Trophoblast cell (in vitro differentiated cells and primary cell): ENCODE measurements at regions not wholly inside any gene's neighbourhood (a gene's known extent, or its start where the extent isn't known, plus 50 kb on each side); places are given as distances from the start of the nearest gene placed in this dataset.

ENCODE experiments used
- DNase-seq, 2 donors: peaks; one replicate each; pipeline ENCODE4 v3.0.0-alpha.2; 2016
- H2AFZ ChIP-seq: 2 replicates; pipeline ENCODE4 v1.6.1; 2013; ENCODE audit warnings: low read length, moderate library complexity, mild to moderate bottlenecking; ENCODE audit not compliant: insufficient read depth, poor library complexity
- H2AK5ac ChIP-seq: 2 replicates; pipeline ENCODE4 v1.6.1; 2013; ENCODE audit warnings: mild to moderate bottlenecking, low read length
- H2BK120ac ChIP-seq: 2 replicates; pipeline ENCODE4 v1.6.1; 2013; ENCODE audit warnings: low read length, mild to moderate bottlenecking, moderate library complexity; ENCODE audit not compliant: insufficient read depth, poor library complexity
- H2BK12ac ChIP-seq: 2 replicates; pipeline ENCODE4 v1.6.1; 2013; ENCODE audit warnings: mild to moderate bottlenecking, low read length, moderate library complexity
- H2BK5ac ChIP-seq: 2 replicates; pipeline ENCODE4 v1.6.1; 2013; ENCODE audit warnings: low read length, low read depth, moderate library complexity, mild to moderate bottlenecking; ENCODE audit not compliant: poor library complexity
- H3K14ac ChIP-seq: 2 replicates; pipeline ENCODE4 v1.6.1; 2013; ENCODE audit warnings: mild to moderate bottlenecking, low read length
- H3K18ac ChIP-seq: 2 replicates; pipeline ENCODE4 v1.6.1; 2013; ENCODE audit warnings: mild to moderate bottlenecking, low read length
- H3K23ac ChIP-seq: 2 replicates; pipeline ENCODE4 v1.6.1; 2013; ENCODE audit warnings: low read length
- H3K27ac ChIP-seq: 2 replicates; pipeline ENCODE4 v1.5.1; 2013; ENCODE audit warnings: low read depth, mild to moderate bottlenecking, inconsistent platforms, low read length, moderate library complexity
- H3K27me3 ChIP-seq: 2 replicates; pipeline ENCODE4 v1.6.1; 2013; ENCODE audit warnings: inconsistent platforms, mild to moderate bottlenecking, low read length, moderate library complexity; ENCODE audit not compliant: insufficient read depth
- H3K36me3 ChIP-seq, 2 experiments: 1 replicate in 1 of 2; 2 replicates in 1 of 2; pipeline ENCODE4 v1.6.1; 2013; ENCODE audit warnings: low read length in 2 of 2, mild to moderate bottlenecking in 2 of 2, moderate library complexity in 1 of 2; ENCODE audit not compliant: insufficient read depth in 2 of 2, control insufficient read depth in 1 of 2
- H3K4ac ChIP-seq: 2 replicates; pipeline ENCODE4 v1.6.1; 2013; ENCODE audit warnings: low read depth, mild to moderate bottlenecking, low read length, moderate library complexity
- H3K4me1 ChIP-seq, 2 experiments: 1 replicate in 1 of 2; 2 replicates in 1 of 2; pipeline ENCODE4 v1.6.1; 2013; ENCODE audit warnings: low read length in 2 of 2, mild to moderate bottlenecking in 2 of 2, moderate library complexity in 1 of 2; ENCODE audit not compliant: insufficient read depth in 2 of 2, control insufficient read depth in 1 of 2
- H3K4me2 ChIP-seq: 2 replicates; pipeline ENCODE4 v1.6.1; 2013; ENCODE audit warnings: inconsistent platforms, mild to moderate bottlenecking, low read length, moderate library complexity
- H3K4me3 ChIP-seq: 2 replicates; pipeline ENCODE4 v1.5.1; 2013; ENCODE audit warnings: mild to moderate bottlenecking, low read depth, low read length, inconsistent platforms
- H3K79me1 ChIP-seq: one replicate; pipeline ENCODE4 v1.6.1; 2013; ENCODE audit warnings: low read length
- H3K79me2 ChIP-seq: 2 replicates; pipeline ENCODE4 v1.6.1; 2013; ENCODE audit warnings: low read length, mild to moderate bottlenecking; ENCODE audit not compliant: control insufficient read depth, insufficient read depth, poor library complexity
- H3K9ac ChIP-seq: 2 replicates; pipeline ENCODE4 v1.6.1; 2013; ENCODE audit warnings: mild to moderate bottlenecking, low read length
- H3K9me3 ChIP-seq: 2 replicates; pipeline ENCODE4 v1.6.1; 2013; ENCODE audit warnings: low read depth, mild to moderate bottlenecking, control low read depth, inconsistent platforms, low read length; ENCODE audit not compliant: insufficient read depth
- H4K12ac ChIP-seq: 2 replicates; pipeline ENCODE4 v1.6.1; 2013; ENCODE audit warnings: low read depth, mild to moderate bottlenecking, low read length, moderate library complexity
- H4K8ac ChIP-seq: 2 replicates; pipeline ENCODE4 v1.6.1; 2013; ENCODE audit warnings: low read depth, mild to moderate bottlenecking, low read length, moderate library complexity
- H4K91ac ChIP-seq: one replicate; pipeline ENCODE4 v1.6.1; 2013; ENCODE audit warnings: low read depth, mild to moderate bottlenecking, low read length, moderate library complexity
- WGBS: extraction: QIAGEN DNeasy Blood & Tissue Kit; methylation state at CpG from one replicate; pipeline ENCODE4 v1.1.7; 2013; ENCODE audit warnings: missing lambda C conversion rate; ENCODE audit not compliant: insufficient read length, insufficient coverage; ENCODE audit errors: extremely low coverage; 5-methylcytosine and 5-hydroxymethylcytosine counted together

- Histone ChIP-seq H3K18ac (no peak overlapping the region), H4K8ac (no peak overlapping the region), H3K4me1 (no peaks in the 10 kb centered on the region), H3K4ac (no peak overlapping the region), H3K14ac (no peak overlapping the region), H4K12ac (no peak overlapping the region), H3K36me3 (no peaks in the 10 kb centered on the region), H3K79me1 (no peaks in the 10 kb centered on the region), H3K23ac (no peak overlapping the region), H2AFZ (no peak overlapping the region), H3K79me2 (no peaks in the 10 kb centered on the region), H3K9ac (no peak overlapping the region), H3K27me3 (no peaks in the 10 kb centered on the region), H3K4me2 (no peak overlapping the region), H3K4me3 (no peak overlapping the region), H3K27ac (no peak overlapping the region), H2BK5ac (no peak overlapping the region), H4K91ac (no peak overlapping the region), H2BK120ac (no peak overlapping the region), H2AK5ac (no peak overlapping the region), H3K9me3 (no peaks in the 10 kb centered on the region), H2BK12ac (no peak overlapping the region)
- no peak for DNase-seq
- no CpG with 5 or more reads among the region's 5 CpGs for WGBS
These were observed 502.6 kb upstream of the NMUR2 start for GRCh38 chr5:152907488-152908245.

- H3K79me1 ChIP-seq, result no peaks in the 10 kb centered on the region
- H2AFZ ChIP-seq, result no peak overlapping the region
- H3K9ac ChIP-seq, result no peak overlapping the region
- no CpG with 5 or more reads among the region's 4 CpGs for WGBS
- no peaks in the 10 kb centered on the region for H3K9me3 ChIP-seq
- H3K79me2 ChIP-seq, result no peaks in the 10 kb centered on the region
- no peak overlapping the region for H3K4ac ChIP-seq
- no peak overlapping the region for H2BK12ac ChIP-seq
- no peak overlapping the region for H3K18ac ChIP-seq
- no peak overlapping the region for H2BK5ac ChIP-seq
- no peak overlapping the region for H3K23ac ChIP-seq
- H4K12ac ChIP-seq, result no peak overlapping the region
- no peak overlapping the region for H3K27ac ChIP-seq
- no peak overlapping the region for H4K8ac ChIP-seq
- no peak for DNase-seq
- H3K4me3 ChIP-seq, result no peak overlapping the region
- H3K27me3 ChIP-seq, result no peaks in the 10 kb centered on the region
- no peak overlapping the region for H3K4me2 ChIP-seq
- no peak overlapping the region for H4K91ac ChIP-seq
- no peaks in the 10 kb centered on the region for H3K36me3 ChIP-seq
- H2BK120ac ChIP-seq, result no peak overlapping the region
- H3K14ac ChIP-seq, result no peak overlapping the region
- no peak overlapping the region for H2AK5ac ChIP-seq
- H3K4me1 ChIP-seq, result no peaks in the 10 kb centered on the region
These were observed 507.8 kb upstream of the NMUR2 start for GRCh38 chr5:152912924-152913323.

GRCh38 chr5:152932621-152933020, 527.5 kb upstream of the NMUR2 start:
- H3K27me3 ChIP-seq, result no peaks in the 10 kb centered on the region
- no peak overlapping the region for H4K12ac ChIP-seq
- H3K18ac ChIP-seq, result no peak overlapping the region
- H4K91ac ChIP-seq, result no peak overlapping the region
- no peaks in the 10 kb centered on the region for H3K79me1 ChIP-seq
- H3K4me2 ChIP-seq, result no peak overlapping the region
- no peak overlapping the region for H3K4ac ChIP-seq
- no peak overlapping the region for H4K8ac ChIP-seq
- H3K4me3 ChIP-seq, result no peak overlapping the region
- H3K14ac ChIP-seq, result no peak overlapping the region
- H2BK5ac ChIP-seq, result no peak overlapping the region
- no peaks in the 10 kb centered on the region for H3K36me3 ChIP-seq
- H2BK120ac ChIP-seq, result no peak overlapping the region
- DNase-seq, result no peak
- no peak overlapping the region for H3K27ac ChIP-seq
- no peak overlapping the region for H3K23ac ChIP-seq
- H2AFZ ChIP-seq, result no peak overlapping the region
- no peaks in the 10 kb centered on the region for H3K9me3 ChIP-seq
- H3K4me1 ChIP-seq, result no peaks in the 10 kb centered on the region
- no peaks in the 10 kb centered on the region for H3K79me2 ChIP-seq
- no peak overlapping the region for H3K9ac ChIP-seq
- H2AK5ac ChIP-seq, result no peak overlapping the region
- no peak overlapping the region for H2BK12ac ChIP-seq

GRCh38 chr5:152933056-152933455, 528.0 kb upstream of the NMUR2 start:
- no peak overlapping the region for H3K14ac ChIP-seq
- DNase-seq, result no peak
- no CpG with 5 or more reads among the region's 2 CpGs for WGBS

More at GRCh38 chr5:152933056-152933455, 528.0 kb upstream of the NMUR2 start:
- no peak overlapping the region for H4K91ac ChIP-seq
- H3K79me2 ChIP-seq, result no peaks in the 10 kb centered on the region
- no peaks in the 10 kb centered on the region for H3K27me3 ChIP-seq
- no peak overlapping the region for H2AK5ac ChIP-seq
- H2BK5ac ChIP-seq, result no peak overlapping the region
- H3K27ac ChIP-seq, result no peak overlapping the region
- no peaks in the 10 kb centered on the region for H3K9me3 ChIP-seq
- no peak overlapping the region for H2BK120ac ChIP-seq
- no peak overlapping the region for H3K4me2 ChIP-seq
- H3K18ac ChIP-seq, result no peak overlapping the region
- no peak overlapping the region for H4K12ac ChIP-seq
- no peaks in the 10 kb centered on the region for H3K4me1 ChIP-seq
- H3K9ac ChIP-seq, result no peak overlapping the region
- no peak overlapping the region for H3K4ac ChIP-seq
- H3K79me1 ChIP-seq, result no peaks in the 10 kb centered on the region
- H4K8ac ChIP-seq, result no peak overlapping the region
- no peak overlapping the region for H3K23ac ChIP-seq
- H3K4me3 ChIP-seq, result no peak overlapping the region
- H2AFZ ChIP-seq, result no peak overlapping the region
- no peaks in the 10 kb centered on the region for H3K36me3 ChIP-seq
- H2BK12ac ChIP-seq, result no peak overlapping the region
